GM18517 (cell line): ENCODE measurements at regions not wholly inside any gene's neighbourhood (a gene's known extent, or its start where the extent isn't known, plus 50 kb on each side); places are given as distances from the start of the nearest gene placed in this dataset.

ENCODE experiments used
- ATAC-seq: cut with Tn5 transposase; IDR thresholded peaks from one replicate; pipeline ENCODE4 v1.9.1; 2021; ENCODE audit warnings: mild to moderate bottlenecking, moderate library complexity; ENCODE audit not compliant: unreplicated experiment

- no peak for ATAC-seq
Measured at GRCh38 chr15:98382139-98382538, 266.2 kb upstream of the IGF1R start.

GRCh38 chr15:98383571-98383970 lies 264.8 kb upstream of the IGF1R start:
- no peak for ATAC-seq

- ATAC-seq = no peak
Measured at GRCh38 chr15:98384328-98385029, 263.9 kb upstream of the IGF1R start.

- ATAC-seq = no peak
Measured at GRCh38 chr15:98385752-98386381, 262.5 kb upstream of the IGF1R start.

GRCh38 chr15:98386561-98386960 lies 261.8 kb upstream of the IGF1R start:
- no peak for ATAC-seq

- ATAC-seq = no peak
Measured at GRCh38 chr15:98387866-98388265, 260.5 kb upstream of the IGF1R start.

- ATAC-seq = no peak
Measured at GRCh38 chr15:98390946-98391530, 257.3 kb upstream of the IGF1R start.

GRCh38 chr15:98391568-98391967 lies 256.8 kb upstream of the IGF1R start:
- no peak for ATAC-seq

- ATAC-seq = no peak
Measured at GRCh38 chr15:98393471-98393870, 254.9 kb upstream of the IGF1R start.

GRCh38 chr15:98394546-98394945 lies 253.8 kb upstream of the IGF1R start:
- no peak for ATAC-seq

- ATAC-seq = no peak
Measured at GRCh38 chr15:98395974-98396610, 252.2 kb upstream of the IGF1R start.

GRCh38 chr15:98397419-98397818 lies 250.9 kb upstream of the IGF1R start:
- ATAC-seq = no peak

GRCh38 chr15:98398056-98398455 lies 250.3 kb upstream of the IGF1R start:
- no peak for ATAC-seq

GRCh38 chr15:98398886-98399285 lies 249.5 kb upstream of the IGF1R start:
- no peak for ATAC-seq

- no peak for ATAC-seq
Measured at GRCh38 chr15:98400120-98400519, 248.2 kb upstream of the IGF1R start.

GRCh38 chr15:98401029-98401428 lies 247.3 kb upstream of the IGF1R start:
- ATAC-seq = no peak

- ATAC-seq = no peak
Measured at GRCh38 chr15:98402486-98402885, 245.9 kb upstream of the IGF1R start.

GRCh38 chr15:98403169-98403568 lies 245.2 kb upstream of the IGF1R start:
- no peak for ATAC-seq

- no peak for ATAC-seq
Measured at GRCh38 chr15:98403569-98403968, 244.8 kb upstream of the IGF1R start.

GRCh38 chr15:98405013-98405412 lies 243.3 kb upstream of the IGF1R start:
- ATAC-seq = no peak

- ATAC-seq = no peak
Measured at GRCh38 chr15:98408231-98408630, 240.1 kb upstream of the IGF1R start.

- ATAC-seq = no peak
Measured at GRCh38 chr15:98410328-98410727, 238.0 kb upstream of the IGF1R start.
